ENCODE measurements at regions not wholly inside any gene's neighbourhood (a gene's known extent, or its start where the extent isn't known, plus 50 kb on each side); places are given as distances from the start of the nearest gene placed in this dataset.
"Not testable (repeated sequence)": the region's sequence is repeated elsewhere in the genome, so short reads cannot be mapped to it uniquely, and the experiment has no call there.

- no peak for DNase-seq (ENCODE audit: low read depth)
These were observed 335.9 kb downstream of the AEBP2 start for GRCh38 chr12:19775241-19775640.

GRCh38 chr12:19775976-19776375, 336.7 kb downstream of the AEBP2 start:
- DNase-seq (ENCODE audit: low read depth), result not testable (repeated sequence)

GRCh38 chr12:19778172-19778571, 338.9 kb downstream of the AEBP2 start:
- DNase-seq (ENCODE audit: low read depth), result peak; percentile 15

- no peak for DNase-seq (ENCODE audit: low read depth)
These were observed 339.5 kb downstream of the AEBP2 start for GRCh38 chr12:19778797-19779196.

- no peak for DNase-seq (ENCODE audit: low read depth)
These were observed 340.2 kb downstream of the AEBP2 start for GRCh38 chr12:19779395-19780056.

- DNase-seq (ENCODE audit: low read depth), result no peak
These were observed 341.2 kb downstream of the AEBP2 start for GRCh38 chr12:19780460-19780859.

GRCh38 chr12:19783547-19784444, 344.5 kb downstream of the AEBP2 start:
- DNase-seq (ENCODE audit: low read depth), result no peak

GRCh38 chr12:19792028-19792427, 352.7 kb downstream of the AEBP2 start:
- DNase-seq (ENCODE audit: low read depth), result no peak

- no peak for DNase-seq (ENCODE audit: low read depth)
These were observed 354.8 kb downstream of the AEBP2 start for GRCh38 chr12:19794116-19794515.

- peak; percentile 53 for DNase-seq (ENCODE audit: low read depth)
These were observed 359.9 kb downstream of the AEBP2 start for GRCh38 chr12:19799216-19799615.

GRCh38 chr12:19799895-19800602, 360.8 kb downstream of the AEBP2 start:
- no peak for DNase-seq (ENCODE audit: low read depth)

- no peak for DNase-seq (ENCODE audit: low read depth)
These were observed 361.6 kb downstream of the AEBP2 start for GRCh38 chr12:19800884-19801283.

- no peak for DNase-seq (ENCODE audit: low read depth)
These were observed 362.6 kb downstream of the AEBP2 start for GRCh38 chr12:19801941-19802340.

- DNase-seq (ENCODE audit: low read depth), result no peak
These were observed 363.6 kb downstream of the AEBP2 start for GRCh38 chr12:19802915-19803314.

- no peak for DNase-seq (ENCODE audit: low read depth)
These were observed 365.4 kb downstream of the AEBP2 start for GRCh38 chr12:19804737-19805136.

GRCh38 chr12:19808371-19808770, 369.1 kb downstream of the AEBP2 start:
- no peak for DNase-seq (ENCODE audit: low read depth)

- no peak for DNase-seq (ENCODE audit: low read depth)
These were observed 370.9 kb downstream of the AEBP2 start for GRCh38 chr12:19810213-19810612.

- no peak for DNase-seq (ENCODE audit: low read depth)
These were observed 372.6 kb downstream of the AEBP2 start for GRCh38 chr12:19811922-19812321.

GRCh38 chr12:19819231-19819630, 379.9 kb downstream of the AEBP2 start:
- no peak for DNase-seq (ENCODE audit: low read depth)

- no peak for DNase-seq (ENCODE audit: low read depth)
These were observed 383.2 kb downstream of the AEBP2 start for GRCh38 chr12:19822476-19822875.

- DNase-seq (ENCODE audit: low read depth), result not testable (repeated sequence)
These were observed 384.0 kb downstream of the AEBP2 start for GRCh38 chr12:19823326-19823725.

GRCh38 chr12:19826980-19827550, 387.8 kb downstream of the AEBP2 start:
- DNase-seq (ENCODE audit: low read depth), result no peak

Measured in ELR (cell line).